ENCODE measurements at regions not wholly inside any gene's neighbourhood (a gene's known extent, or its start where the extent isn't known, plus 50 kb on each side); places are given as distances from the start of the nearest gene placed in this dataset.
A peak's percentile ranks its signal among the peaks of the same experiment; 100 is the strongest.
"Not testable (repeated sequence)": the region's sequence is repeated elsewhere in the genome, so short reads cannot be mapped to it uniquely, and the experiment has no call there.

DNA sequence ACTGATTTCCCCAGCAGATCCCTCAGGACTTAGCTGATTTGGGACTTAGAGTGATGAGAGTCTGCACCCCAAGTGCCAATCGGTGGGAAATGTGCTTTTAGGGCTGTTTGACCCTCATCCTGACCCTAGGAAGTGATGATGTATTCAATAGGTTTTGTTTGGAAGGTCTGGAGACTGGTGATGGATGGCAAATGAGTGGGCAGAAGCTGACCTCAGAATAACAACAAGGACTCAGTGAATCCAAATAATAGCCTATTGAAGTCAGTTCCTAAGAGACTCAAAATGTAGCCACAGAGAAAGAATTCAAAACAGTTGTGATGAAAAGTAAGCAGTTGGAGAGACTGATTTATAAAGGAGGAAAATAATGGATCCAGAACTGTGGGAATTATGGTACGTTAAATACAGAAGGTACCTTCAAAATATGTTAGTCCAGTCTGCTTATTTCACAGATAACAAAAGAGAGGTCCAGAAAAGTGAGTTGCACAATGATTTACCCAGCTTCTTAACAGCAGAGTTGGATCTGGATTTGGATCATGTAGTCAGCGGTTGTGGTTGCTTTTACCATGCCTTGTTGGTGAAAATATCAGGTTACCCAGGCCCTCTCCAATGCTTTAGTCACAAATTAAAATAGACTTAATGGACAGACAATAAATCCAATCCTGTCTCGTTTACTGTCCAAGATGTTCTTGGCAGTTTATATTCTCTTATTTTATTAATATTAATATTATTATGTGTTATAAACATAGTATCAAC lies 123.0 kb upstream of the PTBP2 start:
- DNase-seq (ENCODE audit: low read depth), result peak; percentile 60
- no peak overlapping the region for H3K4me3 ChIP-seq (ENCODE audit: low read depth, low read length)

DNA sequence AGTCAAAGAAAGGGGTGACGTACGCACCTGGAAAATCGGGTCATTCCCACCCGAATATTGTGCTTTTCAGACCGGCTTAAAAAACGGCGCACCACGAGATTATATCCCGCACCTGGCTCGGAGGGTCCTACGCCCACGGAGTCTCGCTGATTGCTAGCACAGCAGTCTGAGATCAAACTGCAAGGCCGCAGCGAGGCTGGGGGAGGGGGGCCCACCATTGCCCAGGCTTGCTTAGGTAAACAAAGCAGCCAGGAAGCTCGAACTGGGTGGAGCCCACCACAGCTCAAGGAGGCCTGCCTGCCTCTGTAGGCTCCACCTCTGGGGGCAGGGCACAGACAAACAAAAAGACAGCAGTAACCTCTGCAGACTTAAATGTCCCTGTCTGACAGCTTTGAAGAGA lies 117.0 kb upstream of the PTBP2 start:
- not testable (repeated sequence) for DNase-seq (ENCODE audit: low read depth)

DNA sequence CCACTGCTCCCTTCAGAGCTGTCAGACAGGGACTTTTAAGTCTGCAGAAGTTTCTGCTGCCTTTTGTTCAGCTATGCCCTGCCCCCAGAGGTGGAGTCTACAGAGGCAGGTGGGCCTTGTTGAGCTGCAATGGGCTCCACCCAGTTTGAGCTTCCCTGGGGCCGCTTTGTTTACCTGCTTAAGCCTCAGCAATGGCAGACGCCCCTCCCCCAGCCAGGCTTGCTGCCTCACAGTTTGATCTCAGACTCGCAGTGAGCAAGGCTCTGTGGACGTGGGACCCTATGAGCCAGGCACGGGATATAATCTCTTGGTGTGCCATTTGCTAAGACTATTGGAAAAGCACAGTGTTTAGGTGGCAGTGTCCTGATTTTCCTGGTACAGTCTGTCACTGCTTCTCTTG lies 104.2 kb upstream of the PTBP2 start:
- not testable (repeated sequence) for DNase-seq (ENCODE audit: low read depth); H3K4me3 ChIP-seq (ENCODE audit: low read depth, low read length)

More for the DNA sequence above, 117.0 kb upstream of the PTBP2 start:
- H3K4me3 ChIP-seq (ENCODE audit: low read depth, low read length), result not testable (repeated sequence)

DNA sequence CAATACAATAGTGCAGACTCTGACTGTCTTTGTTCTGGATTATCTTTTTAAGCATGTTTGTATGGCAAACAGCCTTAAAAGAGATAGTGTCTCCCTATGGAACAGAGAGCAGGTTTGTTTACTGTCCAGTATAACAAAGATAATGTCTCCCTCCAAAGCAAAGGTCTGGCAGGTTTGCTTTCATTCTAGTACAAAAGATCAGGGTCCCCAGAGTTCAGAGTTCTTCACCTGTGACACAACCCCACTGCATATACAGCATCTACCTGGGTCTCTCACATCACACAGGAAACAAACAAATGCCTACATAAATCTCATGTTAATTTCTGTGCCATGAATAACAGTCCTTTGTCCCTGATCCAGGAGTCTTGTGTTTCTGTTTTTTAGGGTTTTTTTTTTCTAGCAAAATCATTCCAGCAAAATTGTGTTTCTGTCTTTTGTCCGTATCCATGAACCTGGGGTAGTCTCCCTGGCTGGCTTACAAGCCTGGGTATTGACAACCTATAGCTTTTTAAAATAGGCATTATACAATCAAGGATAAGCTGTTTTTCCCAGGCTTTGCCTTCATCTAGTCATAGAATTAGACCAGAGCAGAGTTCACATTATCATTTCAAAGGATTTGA lies 89.4 kb upstream of the PTBP2 start:
- no peak for DNase-seq (ENCODE audit: low read depth)
- H3K4me3 ChIP-seq (ENCODE audit: low read depth, low read length), result no peak overlapping the region

DNA sequence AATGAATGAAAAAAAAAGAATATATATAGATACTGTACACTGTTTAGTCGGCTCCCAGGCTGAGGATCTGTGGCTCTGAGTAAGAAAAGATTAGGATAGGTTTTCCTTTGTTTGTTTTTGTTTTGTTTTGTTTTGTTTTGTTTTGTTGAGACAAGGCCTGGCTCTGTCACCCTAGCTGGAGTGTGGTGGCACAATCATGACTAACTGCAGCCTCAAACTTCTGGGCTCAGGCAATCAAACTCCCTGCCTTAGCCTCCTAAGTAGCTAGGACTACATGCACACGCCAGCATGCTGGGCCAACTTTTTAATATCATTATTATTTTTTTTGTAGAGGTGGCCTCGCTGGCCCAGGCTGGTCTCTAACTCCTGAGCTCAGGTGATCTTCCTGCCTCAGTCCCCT lies 87.9 kb upstream of the PTBP2 start:
- no peak for DNase-seq (ENCODE audit: low read depth)
- H3K4me3 ChIP-seq (ENCODE audit: low read depth, low read length), result no peak overlapping the region

DNA sequence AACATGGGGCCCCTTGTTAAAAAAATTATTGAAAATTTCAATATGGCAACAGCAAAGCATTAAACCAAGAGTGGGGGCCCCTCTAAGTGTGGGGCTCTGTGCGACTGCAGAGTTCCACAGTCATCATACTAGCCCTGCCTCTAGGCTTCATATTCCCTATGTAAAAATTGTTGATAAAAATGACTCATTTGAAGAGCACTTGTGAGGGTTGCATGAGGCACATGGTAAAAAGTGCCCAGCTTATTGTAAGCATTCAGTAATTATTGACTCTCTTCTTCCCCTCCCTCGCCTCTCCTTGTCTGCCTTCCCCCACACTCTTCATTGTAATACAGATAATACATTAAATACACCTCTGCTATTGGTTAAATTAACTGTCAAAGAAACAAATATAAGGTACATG lies 86.7 kb upstream of the PTBP2 start:
- DNase-seq (ENCODE audit: low read depth), result no peak
- H3K4me3 ChIP-seq (ENCODE audit: low read depth, low read length), result no peak overlapping the region

DNA sequence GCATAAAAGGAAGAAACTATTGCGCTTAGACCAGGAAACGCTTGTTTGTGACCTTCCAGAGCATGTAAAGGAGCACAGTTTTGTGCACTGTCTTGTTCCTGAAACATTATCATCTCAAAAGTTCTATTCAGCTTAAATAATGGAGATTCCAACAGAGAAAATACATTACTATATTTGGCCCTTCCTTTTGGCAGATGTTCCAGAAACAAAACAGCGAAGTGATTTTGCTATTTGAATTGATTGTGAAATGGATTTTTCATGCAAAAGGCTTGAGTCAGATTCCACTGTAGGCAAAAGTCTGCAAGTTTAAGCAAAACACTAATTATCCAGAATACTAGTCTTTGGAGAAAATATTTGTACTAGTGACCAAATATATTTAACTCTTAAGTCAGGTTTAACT lies 80.3 kb upstream of the PTBP2 start:
- DNase-seq (ENCODE audit: low read depth), result peak; percentile 24
- no peak overlapping the region for H3K4me3 ChIP-seq (ENCODE audit: low read depth, low read length)

DNA sequence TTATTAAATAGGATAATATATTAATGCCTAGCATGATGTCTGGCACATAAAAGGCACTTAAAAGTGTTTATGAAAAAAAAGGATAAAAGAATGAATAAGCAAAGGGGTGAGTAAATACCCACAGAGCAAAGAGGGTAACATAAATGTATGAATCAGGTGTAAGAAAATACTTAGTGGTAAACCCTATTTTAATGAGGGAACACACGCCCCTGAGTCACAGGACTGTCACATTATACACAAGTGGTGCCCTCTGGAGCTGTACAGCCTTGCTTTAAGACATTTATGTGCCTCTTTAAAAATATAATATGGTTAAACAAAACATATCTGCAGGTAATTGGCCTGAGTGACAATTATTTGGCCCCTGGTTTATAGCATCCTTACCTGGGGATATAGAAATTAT lies 78.1 kb upstream of the PTBP2 start:
- DNase-seq (ENCODE audit: low read depth), result no peak
- no peak overlapping the region for H3K4me3 ChIP-seq (ENCODE audit: low read depth, low read length)

DNA sequence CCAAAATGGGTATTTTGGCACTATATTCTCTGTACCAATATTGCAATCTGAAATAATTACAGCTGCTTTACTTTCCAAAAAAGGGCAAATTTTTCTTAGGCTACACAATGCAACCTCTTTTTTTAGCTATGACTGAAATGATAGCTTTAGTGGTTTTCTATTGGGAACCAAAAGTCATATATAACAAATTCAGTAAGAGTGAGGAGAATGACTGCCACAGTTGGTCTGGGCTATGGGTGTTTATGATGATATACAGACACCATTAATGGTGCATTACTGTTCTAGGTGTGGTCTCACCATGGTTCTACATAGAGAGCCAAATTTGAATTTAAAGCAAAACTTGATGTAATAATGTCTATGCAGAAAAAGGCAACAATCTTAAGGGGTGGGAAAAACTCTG lies 72.3 kb upstream of the PTBP2 start:
- no peak overlapping the region for H3K4me3 ChIP-seq (ENCODE audit: low read depth, low read length)
- no peak for DNase-seq (ENCODE audit: low read depth)

- no peak overlapping the region for H3K4me3 ChIP-seq (ENCODE audit: low read depth, low read length)
- DNase-seq (ENCODE audit: low read depth), result no peak
Measured at GRCh38 chr1:96651517-96651916, 70.1 kb upstream of the PTBP2 start.

DNA sequence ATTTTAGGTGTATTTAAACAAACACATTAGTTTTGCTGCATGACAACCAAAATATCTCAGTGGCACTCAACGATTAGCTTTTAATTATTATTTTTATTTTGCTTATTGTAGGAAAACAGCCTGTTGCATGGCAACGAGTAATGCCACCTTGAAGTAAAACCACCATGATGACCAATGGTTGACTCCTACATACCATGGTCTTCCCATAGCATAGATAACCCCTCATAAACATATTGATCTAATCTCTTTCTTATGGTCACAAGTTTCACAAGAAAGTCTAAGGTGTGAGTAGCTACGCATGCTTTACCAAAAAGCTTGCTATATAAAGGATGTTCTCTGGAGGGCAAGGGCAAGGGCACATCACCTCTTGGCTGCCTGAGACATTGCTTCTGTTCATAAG lies 61.5 kb upstream of the PTBP2 start:
- H3K4me3 ChIP-seq (ENCODE audit: low read depth, low read length), result no peak overlapping the region
- DNase-seq (ENCODE audit: low read depth), result no peak

DNA sequence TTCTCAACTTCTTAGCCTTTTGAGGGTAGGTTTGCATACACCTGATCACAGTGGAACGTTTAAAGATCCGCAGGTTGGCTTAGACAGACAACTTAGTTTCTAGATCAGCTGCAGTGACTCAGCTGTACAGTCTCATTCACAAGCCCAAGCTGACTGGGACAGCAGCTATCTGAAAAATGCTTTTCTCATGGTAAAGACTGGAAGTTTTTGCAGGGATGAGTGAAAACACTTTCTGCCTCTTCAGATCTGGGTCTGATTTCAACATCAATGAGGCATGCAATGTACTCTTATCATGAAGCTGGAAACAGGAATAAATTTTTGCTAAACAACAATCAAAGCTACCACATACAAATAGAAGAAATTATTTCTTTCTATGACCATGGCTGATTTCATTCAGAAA lies 61.1 kb upstream of the PTBP2 start:
- H3K4me3 ChIP-seq (ENCODE audit: low read depth, low read length), result no peak overlapping the region
- peak; percentile 51 for DNase-seq (ENCODE audit: low read depth)
